ENCODE measurements at regions not wholly inside any gene's neighbourhood (a gene's known extent, or its start where the extent isn't known, plus 50 kb on each side); places are given as distances from the start of the nearest gene placed in this dataset.

DNA sequence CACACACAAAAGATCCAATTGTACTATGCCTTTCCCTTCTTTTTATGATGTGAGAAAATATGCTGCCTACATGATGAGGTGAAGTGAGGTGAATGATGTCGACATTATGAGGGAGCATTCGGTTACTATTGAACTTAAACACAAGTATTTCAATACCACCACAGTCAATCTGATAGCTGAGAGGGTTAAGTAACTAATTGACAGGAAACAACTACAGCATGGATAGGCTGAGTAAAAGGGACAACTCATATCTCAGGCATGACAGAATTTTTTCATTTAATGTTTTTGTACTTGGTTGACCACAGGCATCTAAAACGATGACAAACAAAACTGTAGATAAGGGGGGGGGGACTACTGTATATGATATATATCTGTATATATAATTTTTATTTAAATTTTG is 488.9 kb downstream of the SH2D4B start:
- no peak for DNase-seq (ENCODE audit: low spot score)

GRCh38 chr10:81027223-81027622 is 489.5 kb downstream of the SH2D4B start:
- no peak for DNase-seq (ENCODE audit: low spot score)

GRCh38 chr10:81027706-81028105 is 490.0 kb downstream of the SH2D4B start:
- DNase-seq (ENCODE audit: low spot score), result no peak

DNA sequence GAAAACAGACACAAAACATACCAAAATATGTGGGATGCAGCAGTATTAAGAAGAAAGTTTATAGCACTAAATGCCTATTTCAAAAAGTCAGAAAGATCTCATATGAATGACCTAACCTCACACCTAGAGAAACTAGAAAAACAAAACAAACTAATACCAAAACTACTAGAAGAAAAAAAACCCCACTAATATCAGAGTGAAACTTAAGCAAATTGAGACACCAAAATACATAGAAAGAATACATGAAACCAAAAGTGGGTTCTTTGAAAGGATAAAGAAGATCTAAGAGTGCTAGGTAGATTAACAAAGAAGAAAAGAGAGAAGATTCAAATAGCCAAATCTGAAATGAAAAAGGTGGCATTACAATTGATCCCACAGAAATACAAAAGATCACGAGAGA is 494.1 kb downstream of the SH2D4B start:
- DNase-seq (ENCODE audit: low spot score), result no peak

DNA sequence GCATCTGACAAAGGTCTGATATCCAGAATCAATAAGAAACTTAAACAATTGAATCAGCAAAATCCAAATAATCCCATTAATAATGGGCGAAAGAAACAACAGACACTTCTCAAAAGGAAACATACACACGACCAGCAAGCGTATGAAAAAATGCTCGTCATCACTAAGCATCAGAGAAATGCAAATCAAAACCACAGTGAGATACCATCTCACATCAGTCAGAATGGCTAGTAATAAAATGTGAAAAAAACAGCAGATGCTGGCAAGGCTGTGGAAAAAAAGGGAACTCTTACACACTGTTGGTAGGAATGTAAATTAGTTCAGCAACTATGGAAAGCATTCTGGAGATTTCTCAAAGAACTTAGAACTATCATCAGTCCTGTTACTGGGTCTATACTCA is 496.7 kb downstream of the SH2D4B start:
- no peak for DNase-seq (ENCODE audit: low spot score)

DNA sequence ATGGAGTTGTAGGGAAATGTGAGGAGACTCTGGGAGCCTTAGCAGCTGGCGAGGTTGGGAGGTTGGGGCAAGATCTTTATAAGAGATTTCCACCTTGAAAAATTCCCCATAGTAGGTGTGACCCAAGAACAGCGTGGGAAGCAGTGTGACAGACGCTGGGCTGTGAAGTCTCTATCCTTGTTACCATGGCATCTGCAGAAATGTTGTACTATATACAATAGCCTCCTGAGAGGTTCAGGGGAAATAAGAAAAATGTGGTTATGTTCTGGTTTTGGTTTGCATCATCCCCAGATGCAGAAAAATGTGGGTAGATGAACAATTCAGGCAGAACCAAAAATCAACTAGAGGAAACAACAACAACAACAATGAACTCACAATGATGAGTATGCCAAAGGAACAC is 498.6 kb downstream of the SH2D4B start:
- no peak for DNase-seq (ENCODE audit: low spot score)

DNA sequence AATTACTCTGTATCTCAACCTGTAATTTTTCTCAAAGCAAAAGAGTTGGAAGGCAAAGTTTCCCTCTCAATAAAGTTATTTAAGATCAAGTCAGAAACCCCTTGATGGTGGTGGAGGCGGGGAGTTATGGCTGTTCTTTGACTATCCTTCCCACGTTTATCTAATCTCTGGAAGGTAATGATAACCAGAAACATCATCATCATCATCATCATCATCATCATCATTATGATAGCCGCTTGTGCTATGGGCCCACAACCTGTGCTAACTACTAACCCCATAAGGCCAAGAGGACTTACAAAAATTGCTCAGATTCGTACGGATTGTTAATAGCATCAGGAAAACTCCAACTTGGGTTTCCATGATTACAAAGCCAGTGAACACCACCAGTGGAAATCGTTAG is 502.3 kb downstream of the SH2D4B start:
- DNase-seq (ENCODE audit: low spot score), result no peak

GRCh38 chr10:81040940-81041339 is 503.2 kb downstream of the SH2D4B start:
- no peak for DNase-seq (ENCODE audit: low spot score)

- no peak for DNase-seq (ENCODE audit: low spot score)
Measured at GRCh38 chr10:81042647-81043046, 504.9 kb downstream of the SH2D4B start.

DNA sequence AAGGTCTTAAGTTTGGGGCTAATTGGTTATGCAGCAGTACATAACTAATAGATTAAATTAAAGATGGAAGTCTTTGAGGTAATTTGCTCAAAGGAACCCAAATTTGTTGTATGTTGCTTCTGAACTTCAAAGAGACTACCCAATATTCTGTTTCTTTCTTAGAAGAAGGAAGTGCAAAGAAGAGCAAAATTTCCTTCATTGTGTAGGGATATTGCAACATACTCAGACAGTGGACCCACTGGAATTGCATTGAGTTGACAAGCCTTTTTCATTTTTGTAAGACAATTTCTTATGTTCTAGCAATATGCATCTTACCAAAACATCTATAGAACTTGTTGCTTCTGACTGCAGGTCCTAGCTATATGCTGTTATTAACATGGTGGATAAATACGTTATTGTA is 527.8 kb downstream of the SH2D4B start:
- no peak for DNase-seq (ENCODE audit: low spot score)

DNA sequence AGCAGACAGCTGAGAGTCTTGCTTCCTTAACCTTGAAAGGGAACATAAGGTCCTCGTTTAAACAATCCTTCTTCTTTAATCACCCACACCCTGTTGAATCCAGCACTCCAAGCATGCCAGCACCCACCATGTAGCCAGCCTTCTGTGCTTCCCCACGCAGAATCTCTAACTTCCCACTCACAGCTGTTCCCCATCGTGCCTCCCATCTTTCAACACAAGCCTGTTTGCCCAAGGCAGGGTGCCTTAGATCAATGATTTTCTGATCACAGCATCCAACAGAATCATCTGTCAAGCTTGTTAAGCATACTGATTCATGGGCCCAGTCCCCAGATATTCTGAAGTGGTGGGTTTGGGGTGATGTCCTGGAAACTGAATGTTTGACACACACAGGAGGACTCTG is 530.8 kb downstream of the SH2D4B start:
- no peak for DNase-seq (ENCODE audit: low spot score)

- no peak for DNase-seq (ENCODE audit: low spot score)
Measured at GRCh38 chr10:81071087-81071796, 533.5 kb downstream of the SH2D4B start.

- no peak for DNase-seq (ENCODE audit: low spot score)
Measured at GRCh38 chr10:81073155-81073554, 535.5 kb downstream of the SH2D4B start.

- no peak for DNase-seq (ENCODE audit: low spot score)
Measured at GRCh38 chr10:81081887-81082620, 544.4 kb downstream of the SH2D4B start.

DNA sequence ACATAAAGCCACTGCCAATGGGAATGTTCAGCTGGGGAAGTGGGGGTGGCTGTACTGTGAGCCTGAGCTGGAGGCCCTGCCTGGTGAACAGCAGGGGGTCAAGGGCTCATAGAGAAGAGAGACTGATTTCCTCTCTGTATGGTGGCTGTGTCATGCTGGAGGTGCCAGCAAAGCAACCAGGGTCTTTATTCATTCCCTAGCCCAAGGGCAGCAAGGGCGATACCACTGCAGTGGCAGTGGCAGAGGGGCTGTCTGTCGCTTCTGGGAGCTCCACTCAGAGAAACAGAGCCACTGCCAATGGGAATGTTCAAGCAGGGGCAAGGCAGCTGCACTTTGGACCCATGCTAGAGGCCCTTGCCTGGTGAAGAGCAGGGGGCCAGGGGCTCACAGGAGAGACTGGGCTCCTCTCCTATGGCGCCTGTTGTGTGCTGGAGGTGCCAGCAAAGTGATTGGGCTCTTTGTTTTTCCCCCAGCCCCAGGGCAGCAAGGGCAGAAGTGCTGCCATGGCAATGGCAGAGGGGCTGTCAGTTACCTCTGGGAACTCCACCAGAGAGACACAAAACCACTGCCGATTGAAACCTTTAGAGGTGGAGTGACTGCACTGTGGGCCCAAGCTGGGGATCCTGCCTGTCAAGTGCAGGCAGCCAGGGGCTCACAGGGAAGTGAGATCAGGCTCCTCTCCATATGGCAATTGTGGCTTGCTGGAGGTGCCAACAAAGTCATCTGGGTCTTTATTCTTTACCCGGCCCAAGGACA is 545.1 kb downstream of the SH2D4B start:
- DNase-seq (ENCODE audit: low spot score), result no peak

GRCh38 chr10:81093056-81093455 is 555.4 kb downstream of the SH2D4B start:
- no peak for DNase-seq (ENCODE audit: low spot score)

DNA sequence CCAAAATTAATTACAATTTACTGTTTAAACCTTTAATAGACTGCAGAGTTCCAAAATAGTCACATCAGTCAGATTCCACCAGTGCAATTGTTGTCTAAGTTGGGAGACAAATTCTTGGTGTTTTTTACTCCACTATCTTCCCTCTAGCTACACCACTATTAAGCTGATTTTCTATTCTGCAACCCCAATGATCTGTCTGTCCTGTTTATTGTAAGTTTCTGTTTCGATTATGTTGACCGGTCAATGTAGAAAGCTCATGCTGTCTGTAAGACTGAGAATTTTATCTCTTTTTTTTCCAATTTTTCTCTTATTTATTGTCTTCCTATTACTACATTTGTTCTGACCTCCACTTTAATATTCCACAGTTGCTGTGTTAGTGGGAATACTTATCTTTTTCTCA is 557.5 kb downstream of the SH2D4B start:
- DNase-seq (ENCODE audit: low spot score), result no peak

- no peak for DNase-seq (ENCODE audit: low spot score)
Measured at GRCh38 chr10:81096558-81096957, 558.9 kb downstream of the SH2D4B start.

- DNase-seq (ENCODE audit: low spot score), result no peak
Measured at GRCh38 chr10:81101062-81101461, 563.4 kb downstream of the SH2D4B start.

DNA sequence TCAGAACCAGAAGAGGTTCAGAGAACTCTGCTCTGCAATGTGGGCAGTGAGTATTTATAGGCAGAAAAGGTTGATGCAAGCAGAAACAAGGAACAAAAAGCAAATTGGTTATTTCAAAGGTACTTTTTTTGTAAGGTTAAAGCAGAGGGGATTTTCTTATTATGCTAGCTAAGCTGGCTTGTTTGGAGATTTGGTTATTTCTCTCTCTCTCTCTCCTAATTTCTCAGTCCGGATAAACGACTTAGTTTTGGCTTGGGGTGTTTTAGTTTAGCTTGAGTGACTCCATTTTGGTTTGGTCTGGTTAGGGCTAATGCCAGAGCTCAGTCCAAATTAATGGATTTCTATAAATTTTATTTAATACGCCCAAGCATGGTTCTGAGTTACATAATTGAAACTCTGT is 566.8 kb downstream of the SH2D4B start:
- no peak for DNase-seq (ENCODE audit: low spot score)

GRCh38 chr10:81108516-81109199 is 571.0 kb downstream of the SH2D4B start:
- no peak for DNase-seq (ENCODE audit: low spot score)

- no peak for DNase-seq (ENCODE audit: low spot score)
Measured at GRCh38 chr10:81109200-81109752, 571.6 kb downstream of the SH2D4B start.
